GM12872 (cell line): ENCODE measurements at regions not wholly inside any gene's neighbourhood (a gene's known extent, or its start where the extent isn't known, plus 50 kb on each side); places are given as distances from the start of the nearest gene placed in this dataset.

Experiments
- CTCF ChIP-seq: IDR thresholded peaks from 3 replicates; pipeline ENCODE4 v1.5.1; 2011; ENCODE audit warnings: low read depth, mild to moderate bottlenecking, low read length, moderate library complexity; ENCODE audit not compliant: insufficient read depth

GRCh38 chr1:34328281-34328799, 151.6 kb downstream of the C1orf94 start:
- TF ChIP-seq CTCF = no peak

- TF ChIP-seq CTCF = no peak
Observed at GRCh38 chr1:34330061-34330460, 153.4 kb downstream of the C1orf94 start.

- TF ChIP-seq CTCF = no peak
Observed at GRCh38 chr1:34331020-34331926, 154.6 kb downstream of the C1orf94 start.

- TF ChIP-seq CTCF = no peak
Observed at GRCh38 chr1:34332996-34333395, 156.3 kb downstream of the C1orf94 start.

- no peak for TF ChIP-seq CTCF
Observed at GRCh38 chr1:34338871-34339270, 162.2 kb downstream of the C1orf94 start.

GRCh38 chr1:34341896-34342295, 165.2 kb downstream of the C1orf94 start:
- TF ChIP-seq CTCF = no peak

GRCh38 chr1:34342334-34342733, 165.6 kb downstream of the C1orf94 start:
- no peak for TF ChIP-seq CTCF
